Astrocyte of the cerebellum (primary cell): ENCODE measurements at regions not wholly inside any gene's neighbourhood (a gene's known extent, or its start where the extent isn't known, plus 50 kb on each side); places are given as distances from the start of the nearest gene placed in this dataset.

ENCODE experiments used
- DNase-seq: peaks from one replicate; pipeline ENCODE4 v3.0.0-alpha.2; 2011; ENCODE audit warnings: low read depth
- H3K4me3 ChIP-seq: 2 replicates; pipeline ENCODE4 v1.5.1; 2011; ENCODE audit warnings: mild to moderate bottlenecking, low read depth, low read length, moderate library complexity
- CTCF ChIP-seq: IDR thresholded peaks from 2 replicates; pipeline ENCODE4 v1.5.1; 2012; ENCODE audit warnings: low read length, low read depth, moderate library complexity, mild to moderate bottlenecking; ENCODE audit errors: missing control alignments
- in situ Hi-C: cut with HindIII; loops from 2 replicates; pipeline ENCODE4 v1.10.0; 2017; ENCODE audit warnings: low sequenced_read_pairs

- in situ Hi-C loops = no loop called here
- no peak overlapping the region for H3K4me3 ChIP-seq
- no peak for TF ChIP-seq CTCF
- peak; percentile 69 for DNase-seq
These were observed 141.2 kb downstream of the SERPINI1 start for GRCh38 chr3:167876620-167877281.
